Calu3 (cell line): ENCODE measurements at regions not wholly inside any gene's neighbourhood (a gene's known extent, or its start where the extent isn't known, plus 50 kb on each side); places are given as distances from the start of the nearest gene placed in this dataset.

ENCODE experiments used
- BruUV-seq: library from RNA; stranded (reverse); fragments of 400-500 nt; replicated peaks from 2 replicates; lab custom pipeline; 2021; lab: Mats Ljungman, UMichigan
- CTCF ChIA-PET: fragments of 300-600 bp; sonication (Branson Sonifier 250); formaldehyde crosslinking; loops from one replicate; lab custom pipeline; 2022; ENCODE audit warnings: antibody characterized with exemption; lab: Charles Lee
- DNase-seq: peaks from one replicate; pipeline ENCODE4 v3.0.0; 2022
- H3K27ac Mint-ChIP-seq: one replicate; pipeline ENCODE4 v1.8.0; 2022; ENCODE audit warnings: mixed read lengths; ENCODE audit not compliant: unreplicated experiment
- H3K27me3 Mint-ChIP-seq: one replicate; pipeline ENCODE4 v1.8.0; 2022; ENCODE audit warnings: mixed read lengths; ENCODE audit not compliant: unreplicated experiment
- H3K36me3 Mint-ChIP-seq: one replicate; pipeline ENCODE4 v1.8.0; 2022; ENCODE audit warnings: mild to moderate bottlenecking, moderate library complexity, mixed read lengths; ENCODE audit not compliant: insufficient read depth, unreplicated experiment
- H3K4me1 Mint-ChIP-seq: one replicate; pipeline ENCODE4 v1.8.0; 2022; ENCODE audit warnings: mild to moderate bottlenecking, low read depth, mixed read lengths; ENCODE audit not compliant: unreplicated experiment
- H3K4me3 Mint-ChIP-seq: one replicate; pipeline ENCODE4 v1.8.0; 2022; ENCODE audit warnings: mild to moderate bottlenecking, low read depth, moderate library complexity, mixed read lengths; ENCODE audit not compliant: unreplicated experiment
- H3K9me3 Mint-ChIP-seq: one replicate; pipeline ENCODE4 v1.8.0; 2022; ENCODE audit warnings: low read depth, mixed read lengths; ENCODE audit not compliant: unreplicated experiment
- intact Hi-C: fragments of 100-400 bp; cut with micrococcal nuclease; formaldehyde crosslinking; loops from one replicate; pipeline ENCODE4 v1.10.0; 2022; ENCODE audit not compliant: unreplicated experiment
- TF ChIP-seq, protein P1 (sequence below): fragments of 200-600 bp; IDR thresholded peaks from one replicate; pipeline ENCODE4 v1.8.0; 2022; ENCODE audit warnings: antibody characterized with exemption; ENCODE audit not compliant: unreplicated experiment

DNA sequence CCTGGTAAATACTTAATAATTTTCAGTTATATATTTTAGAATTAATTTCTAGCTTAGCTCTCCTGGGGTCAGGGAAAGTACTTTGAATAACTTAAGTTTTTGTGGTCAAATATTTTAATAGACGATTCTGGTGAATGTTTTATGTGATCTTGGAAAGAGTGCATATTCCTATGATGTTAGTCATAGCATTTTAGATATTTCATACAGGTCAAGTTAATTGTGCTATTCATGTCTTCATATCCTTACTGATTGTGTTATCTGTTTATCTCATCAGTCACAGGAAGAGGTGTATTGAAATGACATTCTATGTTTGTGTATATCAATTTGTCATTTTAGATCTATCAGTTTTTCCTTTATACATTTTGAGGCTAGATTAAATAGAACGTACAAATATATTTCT is 576.2 kb downstream of the CPS1 start:
- peaks cover 9% of the 10 kb centered on the region for H3K36me3 Mint-ChIP-seq

GRCh38 chr2:211133766-211134165 is 577.4 kb downstream of the CPS1 start:
- Mint-ChIP-seq H3K27me3 (no peaks in the 10 kb centered on the region), H3K27ac (peak overlapping the region; percentile 86), H3K4me3 (no peak overlapping the region), H3K4me1 (peaks cover 43% of the 10 kb centered on the region), H3K36me3 (peaks cover 4% of the 10 kb centered on the region), H3K9me3 (peaks cover 4% of the 10 kb centered on the region)
- BruUV-seq = no TSS peak
- TF ChIP-seq, protein P1, sequence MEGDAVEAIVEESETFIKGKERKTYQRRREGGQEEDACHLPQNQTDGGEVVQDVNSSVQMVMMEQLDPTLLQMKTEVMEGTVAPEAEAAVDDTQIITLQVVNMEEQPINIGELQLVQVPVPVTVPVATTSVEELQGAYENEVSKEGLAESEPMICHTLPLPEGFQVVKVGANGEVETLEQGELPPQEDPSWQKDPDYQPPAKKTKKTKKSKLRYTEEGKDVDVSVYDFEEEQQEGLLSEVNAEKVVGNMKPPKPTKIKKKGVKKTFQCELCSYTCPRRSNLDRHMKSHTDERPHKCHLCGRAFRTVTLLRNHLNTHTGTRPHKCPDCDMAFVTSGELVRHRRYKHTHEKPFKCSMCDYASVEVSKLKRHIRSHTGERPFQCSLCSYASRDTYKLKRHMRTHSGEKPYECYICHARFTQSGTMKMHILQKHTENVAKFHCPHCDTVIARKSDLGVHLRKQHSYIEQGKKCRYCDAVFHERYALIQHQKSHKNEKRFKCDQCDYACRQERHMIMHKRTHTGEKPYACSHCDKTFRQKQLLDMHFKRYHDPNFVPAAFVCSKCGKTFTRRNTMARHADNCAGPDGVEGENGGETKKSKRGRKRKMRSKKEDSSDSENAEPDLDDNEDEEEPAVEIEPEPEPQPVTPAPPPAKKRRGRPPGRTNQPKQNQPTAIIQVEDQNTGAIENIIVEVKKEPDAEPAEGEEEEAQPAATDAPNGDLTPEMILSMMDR = no peak
- CTCF ChIA-PET = no interaction called here
- intact Hi-C loops = loop anchor here (2.0 kb wide), 3 partner anchors 49 to 275 kb away; no protein-coding TSS in a partner anchor
- DNase-seq = peak; percentile 37

More for the DNA sequence above, 576.2 kb downstream of the CPS1 start:
- Mint-ChIP-seq H3K27me3 (no peaks in the 10 kb centered on the region), H3K4me3 (no peak overlapping the region), H3K4me1 (peaks cover 48% of the 10 kb centered on the region), H3K27ac (peak overlapping the region; percentile 86), H3K9me3 (no peaks in the 10 kb centered on the region)
- no TSS peak for BruUV-seq
- TF ChIP-seq, protein P1 = no peak
- intact Hi-C loops = loop anchor here (2.0 kb wide), 3 partner anchors 48 to 276 kb away; no protein-coding TSS in a partner anchor
- DNase-seq = no peak
- CTCF ChIA-PET = interaction anchor here (1.3 to 1.4 kb wide), 2 partner anchors 15 to 20 kb away, joined by 3 read pairs; no protein-coding TSS in a partner anchor

- intact Hi-C loops = no loop called here
- H3K4me1 Mint-ChIP-seq = peaks cover 15% of the 10 kb centered on the region
- no TSS peak for BruUV-seq
- CTCF ChIA-PET = no interaction called here
- peaks cover 9% of the 10 kb centered on the region for H3K9me3 Mint-ChIP-seq
- H3K4me3 Mint-ChIP-seq = no peak overlapping the region
- no peaks in the 10 kb centered on the region for H3K36me3 Mint-ChIP-seq
- peak overlapping the region; percentile 35 for H3K27ac Mint-ChIP-seq
- DNase-seq = no peak
- TF ChIP-seq, protein P1 = no peak
- H3K27me3 Mint-ChIP-seq = no peaks in the 10 kb centered on the region
Observed at GRCh38 chr2:211138551-211138950, 582.2 kb downstream of the CPS1 start.

DNA sequence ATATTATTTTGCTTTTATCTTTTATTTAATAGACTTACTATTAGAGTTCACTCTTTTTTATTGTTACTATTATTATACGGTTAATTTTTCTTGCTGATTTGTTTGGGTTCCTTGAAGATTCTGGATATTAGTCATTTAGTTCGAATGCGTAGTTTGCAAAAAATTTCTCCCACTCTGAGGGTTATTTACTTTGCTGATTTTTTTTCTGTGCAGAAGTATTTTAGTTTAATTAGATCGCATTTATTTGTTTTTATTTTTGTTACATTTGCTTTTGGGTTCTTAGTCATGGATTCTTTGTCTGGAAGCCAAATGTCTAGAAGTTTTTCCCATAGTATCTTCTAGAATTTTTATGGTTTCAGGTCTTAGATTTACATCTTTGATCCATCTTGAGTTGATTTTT is 585.2 kb downstream of the CPS1 start:
- intact Hi-C loops = no loop called here
- no peak overlapping the region for H3K27ac Mint-ChIP-seq
- H3K4me3 Mint-ChIP-seq = no peak overlapping the region
- no peak for DNase-seq
- H3K9me3 Mint-ChIP-seq = peaks cover 12% of the 10 kb centered on the region
- H3K36me3 Mint-ChIP-seq = peaks cover 11% of the 10 kb centered on the region
- TF ChIP-seq, protein P1 = no peak
- peaks cover 28% of the 10 kb centered on the region for H3K4me1 Mint-ChIP-seq
- no TSS peak for BruUV-seq
- H3K27me3 Mint-ChIP-seq = no peaks in the 10 kb centered on the region
- CTCF ChIA-PET = no interaction called here
